NCI-H146 (cell line): ENCODE measurements at regions not wholly inside any gene's neighbourhood (a gene's known extent, or its start where the extent isn't known, plus 50 kb on each side); places are given as distances from the start of the nearest gene placed in this dataset.
"Not testable (repeated sequence)": the region's sequence is repeated elsewhere in the genome, so short reads cannot be mapped to it uniquely, and the experiment has no call there.

Experiments used
- DNase-seq: peaks from one replicate; lab custom pipeline; 2025; lab: John Stamatoyannopoulos, UW

- not testable (repeated sequence) for DNase-seq
Measured at GRCh38 chr12:34226044-34226443, 203.7 kb downstream of the ALG10 start.

- DNase-seq: not testable (repeated sequence)
Measured at GRCh38 chr12:34228046-34228445, 205.8 kb downstream of the ALG10 start.

- DNase-seq: not testable (repeated sequence)
Measured at GRCh38 chr12:34229033-34229432, 206.7 kb downstream of the ALG10 start.

GRCh38 chr12:34233618-34234017 is 211.3 kb downstream of the ALG10 start:
- DNase-seq: no peak

- no peak for DNase-seq
Measured at GRCh38 chr12:34236073-34236472, 213.8 kb downstream of the ALG10 start.

GRCh38 chr12:34244608-34245007 is 222.3 kb downstream of the ALG10 start:
- no peak for DNase-seq

GRCh38 chr12:34249271-34249670 is 227.0 kb downstream of the ALG10 start:
- no peak for DNase-seq

- not testable (repeated sequence) for DNase-seq
Measured at GRCh38 chr12:34251879-34252278, 229.6 kb downstream of the ALG10 start.

- DNase-seq: no peak
Measured at GRCh38 chr12:34253674-34254073, 231.4 kb downstream of the ALG10 start.

GRCh38 chr12:34257093-34257492 is 234.8 kb downstream of the ALG10 start:
- no peak for DNase-seq

GRCh38 chr12:34262140-34262539 is 239.8 kb downstream of the ALG10 start:
- not testable (repeated sequence) for DNase-seq

- DNase-seq: no peak
Measured at GRCh38 chr12:34264110-34264509, 241.8 kb downstream of the ALG10 start.

GRCh38 chr12:34273703-34274102 is 251.4 kb downstream of the ALG10 start:
- not testable (repeated sequence) for DNase-seq

- DNase-seq: no peak
Measured at GRCh38 chr12:34275129-34275528, 252.8 kb downstream of the ALG10 start.

- DNase-seq: no peak
Measured at GRCh38 chr12:34286483-34286882, 264.2 kb downstream of the ALG10 start.

GRCh38 chr12:34286934-34287333 is 264.6 kb downstream of the ALG10 start:
- no peak for DNase-seq

GRCh38 chr12:34287437-34287836 is 265.1 kb downstream of the ALG10 start:
- DNase-seq: no peak

- no peak for DNase-seq
Measured at GRCh38 chr12:34287986-34288962, 266.0 kb downstream of the ALG10 start.

GRCh38 chr12:34288963-34289345 is 266.7 kb downstream of the ALG10 start:
- no peak for DNase-seq

- no peak for DNase-seq
Measured at GRCh38 chr12:34289431-34290380, 267.4 kb downstream of the ALG10 start.

- no peak for DNase-seq
Measured at GRCh38 chr12:34290381-34290995, 268.2 kb downstream of the ALG10 start.

- DNase-seq: no peak
Measured at GRCh38 chr12:34291001-34291400, 268.7 kb downstream of the ALG10 start.
